Activated naive CD8-positive, alpha-beta T cell treated with anti-CD3 and anti-CD28 coated beads, Interleukin-2, amount 50 U/mL, for 24 hours (primary cell): ENCODE measurements at regions not wholly inside any gene's neighbourhood (a gene's known extent, or its start where the extent isn't known, plus 50 kb on each side); places are given as distances from the start of the nearest gene placed in this dataset.
"Not testable (repeated sequence)": the region's sequence is repeated elsewhere in the genome, so short reads cannot be mapped to it uniquely, and the experiment has no call there.

Experiments
- ATAC-seq: fragments of 150-1000 bp; cut with Tn5 transposase; one replicate; pipeline ENCODE4 v1.10.0; 2021
- DNase-seq: peaks from one replicate; pipeline ENCODE4 v3.0.0; 2021
- H3K27ac Mint-ChIP-seq: one replicate; pipeline ENCODE4 v1.8.0; 2021; ENCODE audit warnings: mild to moderate bottlenecking, mixed read lengths
- H3K27me3 Mint-ChIP-seq: one replicate; pipeline ENCODE4 v1.8.0; 2021; ENCODE audit warnings: mixed read lengths
- H3K36me3 Mint-ChIP-seq: one replicate; pipeline ENCODE4 v1.8.0; 2021; ENCODE audit warnings: low read depth, mixed read lengths
- H3K4me1 Mint-ChIP-seq: one replicate; pipeline ENCODE4 v1.8.0; 2021; ENCODE audit warnings: mixed read lengths
- H3K4me3 Mint-ChIP-seq: one replicate; pipeline ENCODE4 v1.8.0; 2021; ENCODE audit warnings: mild to moderate bottlenecking, moderate library complexity, mixed read lengths
- H3K9me3 Mint-ChIP-seq: one replicate; pipeline ENCODE4 v1.8.0; 2021; ENCODE audit warnings: mixed read lengths

- peaks cover 55% of the 10 kb centered on the region for H3K4me1 Mint-ChIP-seq
- ATAC-seq = peak; percentile 25
- no peaks in the 10 kb centered on the region for H3K27me3 Mint-ChIP-seq
- peak overlapping the region; percentile 94 for H3K4me3 Mint-ChIP-seq
- H3K9me3 Mint-ChIP-seq = no peaks in the 10 kb centered on the region
- no peak for DNase-seq
- H3K36me3 Mint-ChIP-seq = peaks cover 29% of the 10 kb centered on the region
- peak overlapping the region; percentile 80 for H3K27ac Mint-ChIP-seq
These were observed 173.5 kb downstream of the KDM5D start for GRCh38 chrY:19570999-19571398.

DNA sequence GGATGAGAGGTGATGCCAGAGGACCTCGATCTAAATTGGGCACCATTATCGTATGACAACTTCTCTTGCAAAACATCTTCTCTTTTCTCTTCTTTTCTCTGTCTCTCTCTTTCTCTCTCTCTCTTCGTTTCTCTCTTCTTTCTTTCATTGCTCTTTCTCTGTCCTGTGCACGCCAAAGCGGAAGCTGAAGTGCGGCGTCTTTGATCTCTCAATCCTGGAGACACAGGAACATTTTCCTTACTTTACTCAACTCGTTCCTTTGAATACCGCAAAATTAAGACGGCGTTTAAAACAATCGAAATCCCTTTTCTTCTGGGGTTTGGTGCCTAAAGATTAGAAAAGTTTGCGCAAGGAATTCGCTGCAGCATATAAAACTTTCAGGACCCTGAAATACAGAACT is 176.6 kb downstream of the KDM5D start:
- DNase-seq (no peak), ATAC-seq (no peak)
- H3K4me1 Mint-ChIP-seq = peaks cover 37% of the 10 kb centered on the region
- peaks cover 15% of the 10 kb centered on the region for H3K36me3 Mint-ChIP-seq
- H3K27ac Mint-ChIP-seq = peak overlapping the region; percentile 99
- peak overlapping the region; percentile 94 for H3K4me3 Mint-ChIP-seq
- no peaks in the 10 kb centered on the region for H3K27me3 Mint-ChIP-seq
- no peaks in the 10 kb centered on the region for H3K9me3 Mint-ChIP-seq

DNA sequence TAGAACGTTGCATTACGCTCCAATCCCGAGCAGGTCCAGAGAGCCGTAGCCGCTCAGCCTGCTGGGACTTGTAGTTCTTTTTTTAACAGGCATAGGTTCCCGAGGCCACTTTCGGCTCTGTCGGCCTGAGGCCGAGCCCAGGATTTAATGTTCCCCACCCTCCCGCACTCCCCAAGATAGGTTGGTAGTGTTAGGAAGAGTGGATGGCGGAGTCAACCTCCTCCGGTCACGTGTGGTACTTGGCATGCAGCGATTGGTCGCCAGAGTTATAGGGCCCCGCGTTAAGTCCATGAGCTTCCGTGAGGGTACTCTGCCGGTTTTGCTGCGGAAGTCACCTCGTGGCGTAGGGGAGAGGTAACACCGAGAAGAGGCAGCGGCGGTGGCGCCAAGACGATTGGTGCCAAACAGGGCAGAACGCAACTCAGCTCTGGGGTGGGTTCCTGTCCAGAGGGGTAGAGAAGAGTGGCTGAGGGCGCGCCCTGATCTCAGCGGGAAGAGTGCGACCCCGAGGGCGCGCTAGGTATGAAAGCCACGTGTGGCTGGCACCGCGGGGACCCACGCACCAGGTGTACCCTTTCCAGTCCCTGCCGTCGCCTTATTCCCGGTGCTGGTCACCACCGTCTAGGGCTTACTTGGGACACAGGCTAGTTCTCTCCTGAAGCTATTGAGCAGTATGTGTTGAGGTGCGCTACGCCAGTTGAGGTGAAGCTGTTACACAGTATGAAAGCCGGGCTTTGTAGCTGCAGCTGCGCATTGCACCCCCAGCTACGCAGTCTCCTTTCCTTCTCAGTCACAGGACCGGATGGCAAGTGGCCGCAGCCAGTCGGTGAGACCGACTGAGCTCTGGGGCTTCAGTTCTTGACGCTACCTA is 177.2 kb downstream of the KDM5D start:
- Mint-ChIP-seq H3K36me3 (peaks cover 10% of the 10 kb centered on the region), H3K27me3 (no peaks in the 10 kb centered on the region), H3K9me3 (no peaks in the 10 kb centered on the region), H3K4me3 (peak overlapping the region; percentile 94), H3K27ac (peak overlapping the region; percentile 99), H3K4me1 (peaks cover 31% of the 10 kb centered on the region)
- peak; percentile 74 for DNase-seq
- ATAC-seq = peak; percentile 91

DNA sequence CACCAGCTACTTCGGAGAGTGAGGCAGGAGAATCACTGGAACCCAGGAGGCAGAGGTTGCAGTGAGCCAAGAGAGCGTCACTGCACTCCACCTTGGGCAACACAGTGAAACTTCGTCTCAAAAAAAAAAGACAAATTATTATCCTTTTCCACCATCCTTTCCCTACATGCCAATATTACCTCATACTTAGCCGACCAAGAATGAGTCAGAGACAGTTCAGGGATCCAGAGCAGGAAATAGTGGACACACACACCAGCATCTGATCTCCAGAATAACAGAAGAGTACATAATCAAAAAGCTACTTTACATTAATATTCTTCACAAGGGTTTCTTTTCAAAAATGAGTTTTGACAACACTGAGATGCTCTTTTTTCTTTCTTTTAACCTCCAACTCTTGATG is 185.4 kb downstream of the KDM5D start:
- H3K4me1 Mint-ChIP-seq = no peaks in the 10 kb centered on the region
- no peak overlapping the region for H3K27ac Mint-ChIP-seq
- ATAC-seq (no peak), DNase-seq (no peak)
- H3K9me3 Mint-ChIP-seq = no peaks in the 10 kb centered on the region
- H3K36me3 Mint-ChIP-seq = no peaks in the 10 kb centered on the region
- H3K4me3 Mint-ChIP-seq = no peak overlapping the region
- H3K27me3 Mint-ChIP-seq = no peaks in the 10 kb centered on the region

GRCh38 chrY:19549671-19550466 is 194.7 kb downstream of the KDM5D start:
- Mint-ChIP-seq H3K4me1 (peaks cover 1% of the 10 kb centered on the region), H3K4me3 (no peak overlapping the region), H3K36me3 (no peaks in the 10 kb centered on the region), H3K27me3 (no peaks in the 10 kb centered on the region), H3K27ac (no peak overlapping the region), H3K9me3 (no peaks in the 10 kb centered on the region)
- ATAC-seq (peak; percentile 24), DNase-seq (no peak)

DNA sequence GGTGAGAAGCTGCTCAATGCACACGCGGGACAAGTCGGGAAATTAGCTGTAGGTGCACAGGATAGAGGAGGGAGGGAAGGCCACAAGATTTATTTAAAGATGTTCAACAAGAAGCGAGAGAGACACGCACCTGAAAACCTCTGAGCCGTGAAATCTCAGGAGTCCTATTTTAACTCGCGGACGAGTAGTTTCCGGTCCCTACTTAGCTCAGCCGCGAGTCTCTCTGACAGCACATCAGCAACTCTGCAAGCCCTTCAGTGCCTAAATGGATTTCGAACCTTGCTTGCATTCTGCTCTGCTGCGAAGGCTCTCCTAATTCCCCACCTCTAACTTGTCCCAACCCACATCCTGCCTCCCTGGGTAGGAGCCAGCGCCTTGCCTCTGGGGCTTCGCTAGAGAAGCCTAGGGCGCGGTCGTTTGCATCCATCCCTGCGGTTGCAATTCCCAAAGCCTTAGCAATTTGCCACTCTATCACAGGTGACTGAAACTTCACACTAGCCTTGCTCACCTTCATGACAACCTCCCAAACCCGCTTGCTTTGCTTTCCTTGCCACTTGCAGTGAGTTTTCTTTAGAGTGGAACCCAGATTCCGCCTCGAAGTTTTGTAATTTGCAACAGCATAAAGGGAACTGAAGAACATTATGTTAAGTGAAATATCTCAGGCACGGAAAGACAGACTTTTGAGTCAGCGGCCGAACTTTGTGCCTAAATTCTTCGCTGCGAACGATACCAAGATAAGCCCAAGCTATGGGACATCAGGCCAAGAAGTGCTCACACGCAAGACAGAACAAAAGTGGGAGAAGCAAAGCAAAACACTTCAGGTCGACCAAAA is 202.8 kb downstream of the KDM5D start:
- Mint-ChIP-seq H3K36me3 (no peaks in the 10 kb centered on the region), H3K27me3 (no peaks in the 10 kb centered on the region), H3K9me3 (no peaks in the 10 kb centered on the region), H3K4me1 (no peaks in the 10 kb centered on the region), H3K4me3 (no peak overlapping the region), H3K27ac (no peak overlapping the region)
- ATAC-seq (no peak), DNase-seq (no peak)

DNA sequence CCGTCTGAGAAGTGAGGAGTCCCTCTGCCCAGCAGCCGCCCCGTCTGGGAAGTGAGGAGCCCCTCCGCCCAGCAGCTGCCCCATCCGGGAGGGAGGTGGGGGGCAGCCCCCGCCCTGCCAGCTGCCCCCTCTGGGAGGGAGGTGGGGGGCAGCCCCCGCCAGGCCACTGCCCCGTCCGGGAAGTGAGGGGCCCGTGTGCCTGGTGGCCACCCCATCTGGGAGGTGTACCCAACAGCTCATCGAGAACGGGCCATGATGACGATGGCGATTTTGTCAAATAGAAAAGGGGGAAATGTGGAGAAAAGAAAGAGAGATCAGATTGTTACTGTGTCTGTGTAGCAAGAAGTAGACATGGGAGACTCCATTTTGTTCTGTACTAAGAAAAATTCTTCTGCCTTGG is 208.8 kb downstream of the KDM5D start:
- not testable (repeated sequence) for DNase-seq, H3K36me3 Mint-ChIP-seq, H3K9me3 Mint-ChIP-seq, H3K4me1 Mint-ChIP-seq, ATAC-seq, H3K27ac Mint-ChIP-seq, H3K27me3 Mint-ChIP-seq, H3K4me3 Mint-ChIP-seq

DNA sequence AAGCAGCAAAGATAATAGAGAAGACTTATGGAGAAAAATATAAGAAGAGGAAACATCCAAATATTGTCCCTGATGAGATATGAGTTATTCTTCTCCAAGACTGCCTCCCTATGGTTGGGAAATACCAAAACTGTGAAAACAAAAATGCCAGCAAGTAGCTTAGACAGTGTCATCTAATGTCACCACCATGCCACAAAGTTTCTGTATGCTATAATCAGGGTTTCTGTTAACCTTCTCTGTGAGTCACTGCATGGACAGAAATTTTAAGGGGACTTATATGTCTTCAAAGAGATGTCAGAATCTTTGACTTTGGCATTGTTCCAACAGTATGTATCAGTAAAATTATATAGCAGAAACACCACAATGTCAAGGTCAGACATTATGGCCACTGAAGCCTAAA is 222.6 kb downstream of the KDM5D start:
- no peak overlapping the region for H3K4me3 Mint-ChIP-seq
- peaks cover 5% of the 10 kb centered on the region for H3K4me1 Mint-ChIP-seq
- H3K9me3 Mint-ChIP-seq = no peaks in the 10 kb centered on the region
- DNase-seq (no peak), ATAC-seq (peak; percentile 84)
- H3K27ac Mint-ChIP-seq = no peak overlapping the region
- H3K36me3 Mint-ChIP-seq = no peaks in the 10 kb centered on the region
- peaks cover 4% of the 10 kb centered on the region for H3K27me3 Mint-ChIP-seq

GRCh38 chrY:19503092-19503449 is 241.5 kb downstream of the KDM5D start:
- H3K36me3 Mint-ChIP-seq = no peaks in the 10 kb centered on the region

DNA sequence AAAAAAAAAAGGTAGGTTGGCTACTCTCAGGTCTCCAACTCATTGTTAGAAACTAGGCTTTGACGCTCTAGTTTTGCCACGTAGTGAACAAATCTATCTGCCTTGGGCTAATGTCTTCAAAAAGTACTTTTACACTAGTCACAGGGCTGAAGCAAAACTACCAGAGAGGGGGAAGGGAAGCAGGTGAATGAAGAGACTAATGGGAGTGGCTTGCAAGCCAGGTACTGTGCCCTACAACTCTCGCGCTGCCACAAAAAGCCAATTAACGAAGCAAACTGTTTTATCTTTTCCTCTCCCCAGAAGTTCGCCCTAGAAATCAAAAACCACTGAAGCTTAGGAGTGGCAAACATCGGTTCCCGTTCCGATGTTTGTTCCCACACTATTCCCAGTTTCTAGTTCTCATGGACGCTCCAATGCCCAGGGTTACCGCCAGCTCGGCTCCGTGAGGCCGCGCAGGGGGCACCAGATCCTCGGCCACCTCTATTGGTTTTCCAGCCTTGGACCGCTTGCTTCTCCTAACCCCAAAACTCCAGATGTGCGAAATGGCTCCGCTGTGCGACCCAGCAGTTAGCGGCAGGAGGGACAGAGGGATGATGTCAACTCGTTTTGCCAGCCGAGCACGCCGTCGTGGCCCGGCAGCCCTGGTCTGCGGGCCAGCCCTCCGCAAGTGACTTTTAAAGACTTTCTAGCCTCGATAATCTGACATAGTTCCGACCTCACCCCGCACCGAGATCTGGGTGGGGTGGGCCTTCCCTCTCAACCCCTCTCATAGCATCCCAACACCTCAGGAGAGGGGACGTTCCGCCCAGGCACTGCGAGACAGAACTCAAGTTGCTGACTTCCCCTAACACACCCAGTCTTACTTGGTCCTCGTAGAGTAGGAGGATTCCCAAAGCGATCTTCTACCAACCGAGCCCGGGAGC is 242.1 kb downstream of the KDM5D start:
- Mint-ChIP-seq H3K4me1 (peaks cover 38% of the 10 kb centered on the region), H3K27me3 (no peaks in the 10 kb centered on the region), H3K27ac (peak overlapping the region; percentile 86), H3K9me3 (no peaks in the 10 kb centered on the region), H3K36me3 (no peaks in the 10 kb centered on the region), H3K4me3 (peak overlapping the region; percentile 83)
- ATAC-seq (peak; percentile 60), DNase-seq (peak; percentile 20)

More at GRCh38 chrY:19503092-19503449, 241.5 kb downstream of the KDM5D start:
- DNase-seq (peak; percentile 24), ATAC-seq (peak; percentile 54)
- no peaks in the 10 kb centered on the region for H3K27me3 Mint-ChIP-seq
- H3K4me3 Mint-ChIP-seq = peak overlapping the region; percentile 83
- peak overlapping the region; percentile 86 for H3K27ac Mint-ChIP-seq
- peaks cover 34% of the 10 kb centered on the region for H3K4me1 Mint-ChIP-seq
- H3K9me3 Mint-ChIP-seq = no peaks in the 10 kb centered on the region

GRCh38 chrY:19498556-19498955 is 246.0 kb downstream of the KDM5D start:
- peak; percentile 50 for ATAC-seq
- no peaks in the 10 kb centered on the region for H3K27me3 Mint-ChIP-seq
- H3K4me3 Mint-ChIP-seq = peak overlapping the region; percentile 65
- H3K9me3 Mint-ChIP-seq = no peaks in the 10 kb centered on the region
- peak overlapping the region; percentile 61 for H3K27ac Mint-ChIP-seq
- no peaks in the 10 kb centered on the region for H3K36me3 Mint-ChIP-seq
- H3K4me1 Mint-ChIP-seq = peaks cover 55% of the 10 kb centered on the region
- DNase-seq = no peak

GRCh38 chrY:19487494-19487893 is 257.0 kb downstream of the KDM5D start:
- H3K27me3 Mint-ChIP-seq = no peaks in the 10 kb centered on the region
- H3K4me3 Mint-ChIP-seq = no peak overlapping the region
- H3K9me3 Mint-ChIP-seq = peaks cover 7% of the 10 kb centered on the region
- no peak for DNase-seq
- H3K27ac Mint-ChIP-seq = no peak overlapping the region
- peaks cover 3% of the 10 kb centered on the region for H3K4me1 Mint-ChIP-seq
- H3K36me3 Mint-ChIP-seq = peaks cover 9% of the 10 kb centered on the region
- no peak for ATAC-seq

DNA sequence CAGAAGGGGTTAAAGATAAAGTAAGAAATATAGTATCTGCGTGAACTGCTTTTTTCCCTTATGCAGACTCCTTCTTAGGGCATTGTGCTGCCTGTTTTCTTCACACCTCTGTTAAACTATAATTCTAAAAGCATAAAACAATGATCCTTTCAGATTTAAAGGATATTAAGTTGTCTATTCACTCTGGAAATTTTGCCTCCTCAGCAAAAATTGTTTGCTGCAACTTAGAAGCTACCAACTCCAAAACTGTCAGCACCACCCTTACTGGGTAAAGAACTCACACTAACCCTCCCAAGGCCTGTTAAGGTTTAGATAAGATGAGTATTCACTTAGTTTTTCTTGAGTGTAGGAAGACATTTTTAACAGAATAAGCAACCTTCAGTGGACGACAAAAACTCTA is 259.5 kb downstream of the KDM5D start:
- no peak for DNase-seq

More for the DNA sequence above, 259.5 kb downstream of the KDM5D start:
- peaks cover 4% of the 10 kb centered on the region for H3K36me3 Mint-ChIP-seq
- H3K27ac Mint-ChIP-seq = no peak overlapping the region
- H3K9me3 Mint-ChIP-seq = peaks cover under 1% of the 10 kb centered on the region
- H3K4me3 Mint-ChIP-seq = no peak overlapping the region
- H3K4me1 Mint-ChIP-seq = peaks cover 3% of the 10 kb centered on the region
- no peaks in the 10 kb centered on the region for H3K27me3 Mint-ChIP-seq
- no peak for ATAC-seq
